Stimulated activated CD4-positive, alpha-beta T cell treated with anti-CD3 and anti-CD28 coated beads, Interleukin-15, amount 100 ng/mL, for 24 hours (primary cell): ENCODE measurements at regions not wholly inside any gene's neighbourhood (a gene's known extent, or its start where the extent isn't known, plus 50 kb on each side); places are given as distances from the start of the nearest gene placed in this dataset.
"Not testable (repeated sequence)": the region's sequence is repeated elsewhere in the genome, so short reads cannot be mapped to it uniquely, and the experiment has no call there.

Source experiments
- DNase-seq: peaks from one replicate; pipeline ENCODE4 v3.0.0-alpha.2; 2020

GRCh38 chr2:15681089-15681885 lies 89.6 kb downstream of the DDX1 start:
- DNase-seq = no peak

- no peak for DNase-seq
Measured at GRCh38 chr2:15682354-15682753, 90.7 kb downstream of the DDX1 start.

GRCh38 chr2:15684161-15685039 lies 92.7 kb downstream of the DDX1 start:
- DNase-seq = no peak

- no peak for DNase-seq
Measured at GRCh38 chr2:15685143-15685542, 93.5 kb downstream of the DDX1 start.

GRCh38 chr2:15686643-15687042 lies 95.0 kb downstream of the DDX1 start:
- DNase-seq = no peak

GRCh38 chr2:15687243-15687642 lies 95.6 kb downstream of the DDX1 start:
- no peak for DNase-seq

GRCh38 chr2:15687720-15688119 lies 96.1 kb downstream of the DDX1 start:
- DNase-seq = no peak

- no peak for DNase-seq
Measured at GRCh38 chr2:15688924-15689568, 97.4 kb downstream of the DDX1 start.

- DNase-seq = no peak
Measured at GRCh38 chr2:15689654-15690053, 98.0 kb downstream of the DDX1 start.

- DNase-seq = no peak
Measured at GRCh38 chr2:15691586-15692310, 100.1 kb downstream of the DDX1 start.

GRCh38 chr2:15692551-15693377 lies 101.1 kb downstream of the DDX1 start:
- no peak for DNase-seq

GRCh38 chr2:15693382-15693781 lies 101.7 kb downstream of the DDX1 start:
- DNase-seq = no peak

- no peak for DNase-seq
Measured at GRCh38 chr2:15693926-15694588, 102.4 kb downstream of the DDX1 start.

- DNase-seq = no peak
Measured at GRCh38 chr2:15694589-15694986, 102.9 kb downstream of the DDX1 start.

GRCh38 chr2:15695582-15696330 lies 104.1 kb downstream of the DDX1 start:
- DNase-seq = no peak

- not testable (repeated sequence) for DNase-seq
Measured at GRCh38 chr2:15696606-15697170, 105.0 kb downstream of the DDX1 start.

GRCh38 chr2:15700131-15700530 lies 108.5 kb downstream of the DDX1 start:
- no peak for DNase-seq

GRCh38 chr2:15700599-15701340 lies 109.1 kb downstream of the DDX1 start:
- DNase-seq = no peak

GRCh38 chr2:15701341-15701907 lies 109.8 kb downstream of the DDX1 start:
- no peak for DNase-seq
